Heart left ventricle (tissue), 16 donors: ENCODE measurements at regions not wholly inside any gene's neighbourhood (a gene's known extent, or its start where the extent isn't known, plus 50 kb on each side); places are given as distances from the start of the nearest gene placed in this dataset.

Experiments
- ATAC-seq, 4 donors: fragments of 200-7000 bp; cut with Tn5 transposase; one replicate each; pipeline ENCODE4 v1.9.1; 2020 to 2022; ENCODE audit warnings: moderate library complexity in 4 of 4, mild to moderate bottlenecking in 3 of 4, moderate number of reproducible peaks in 1 of 4
- DNase-seq, 5 donors: peaks; one replicate each; pipeline ENCODE4 v3.0.0-alpha.2; 2020
- H3K27ac ChIP-seq, 12 donors: fragments of 200-600 bp; sonication (generic) in 4 of 12; one replicate each; pipeline versions ENCODE4 v1.5.0 to v1.8.0; 2016 to 2022; ENCODE audit warnings: mild to moderate bottlenecking in 2 of 12
- H3K27me3 ChIP-seq, 9 donors: fragments of 200-600 bp; sonication (generic) in 2 of 9; one replicate each; pipeline versions ENCODE4 v1.5.1 to v1.8.0; 2016 to 2022; ENCODE audit warnings: mild to moderate bottlenecking in 3 of 9
- H3K36me3 ChIP-seq, 9 donors: fragments of 200-600 bp; sonication (generic) in 2 of 9; one replicate each; pipeline versions ENCODE4 v1.5.0 to v1.8.0; 2018 to 2022; ENCODE audit warnings: mild to moderate bottlenecking in 2 of 9
- H3K4me1 ChIP-seq, 12 donors: fragments of 200-600 bp; sonication (generic) in 4 of 12; one replicate each; pipeline versions ENCODE4 v1.5.0 to v1.8.0; 2016 to 2022; ENCODE audit warnings: mild to moderate bottlenecking in 3 of 12
- H3K4me3 ChIP-seq, 12 donors: fragments of 200-600 bp; sonication (generic) in 4 of 12; one replicate each; pipeline versions ENCODE4 v1.5.0 to v1.8.0; 2017 to 2022; ENCODE audit warnings: mild to moderate bottlenecking in 9 of 12, moderate library complexity in 4 of 12
- H3K9me3 ChIP-seq, 12 donors: fragments of 200-600 bp; sonication (generic) in 4 of 12; one replicate each; pipeline versions ENCODE4 v1.5.0 to v1.8.0; 2016 to 2022; ENCODE audit warnings: mild to moderate bottlenecking in 1 of 12
- POLR2A ChIP-seq, 2 donors: fragments of 450-650 bp; IDR thresholded peaks; one replicate each; pipeline ENCODE4 v1.6.1; 2017; ENCODE audit warnings: antibody characterized with exemption in 2 of 2, mild to moderate bottlenecking in 2 of 2, moderate library complexity in 2 of 2
- WGBS, 4 donors: extraction: QIAGEN DNeasy Blood & Tissue Kit in 2 of 4; methylation state at CpG; one replicate each; pipeline versions ENCODE4 v1.1.5 to v1.1.7; 2013 to 2018; 5-methylcytosine and 5-hydroxymethylcytosine counted together
- intact Hi-C, 10 donors: fragments of 100-400 bp; cut with DNase I; formaldehyde crosslinking; loops; one replicate each; pipeline versions ENCODE4 v1.11.1 to v1.14.2; 2022
- TF ChIP-seq, protein P1 (sequence below), 12 donors: fragments of 200-600 bp; sonication (generic) in 4 of 12; IDR thresholded peaks; one replicate each; pipeline versions ENCODE4 v1.5.0 to v1.8.0; 2018 to 2022; ENCODE audit warnings: antibody characterized with exemption in 12 of 12, mild to moderate bottlenecking in 5 of 12
- donor health status: ischemic (EF 13 %, LVEDD 7.1; RV severe dilation, severe dysfunction).
- donor health status: healthy with polysubstance abuse.
- donor health status: DM: no; HTN: yes; CAD: no.
- donor health status: DM: no; HTN: no; CAD: no.
- donor health status: ischemic (EF 25% LVEDD 6.9; RV normal size, moderate dysfunction).
- donor health status: ischemic (EF 25% LVEDD 5.7; RV mildly dilated, moderate dysfunction).
- donor health status: healthy.
- donor health status: DM: yes; HTN: yes; CAD: no.
- donor health status: ischemic (EF 35%, LVEDD 5.7; RV mildly dilated, moderate dysfunction).
- donor health status: nonischemic (EF 11% LVEDD 7.7; RV severe dilation, severe dysfunction).
- donor health status: DM: yes; HTN: yes; CAD: no.
- donor health status: PGD.
- donor health status: ischemic (EF 29% LVEDD 5.4; RV normal size, mild dysfunction).
- donor health status: nonischemic (EF 23%, LVEDD 6.1; RV moderate dilation, normal function).

DNA sequence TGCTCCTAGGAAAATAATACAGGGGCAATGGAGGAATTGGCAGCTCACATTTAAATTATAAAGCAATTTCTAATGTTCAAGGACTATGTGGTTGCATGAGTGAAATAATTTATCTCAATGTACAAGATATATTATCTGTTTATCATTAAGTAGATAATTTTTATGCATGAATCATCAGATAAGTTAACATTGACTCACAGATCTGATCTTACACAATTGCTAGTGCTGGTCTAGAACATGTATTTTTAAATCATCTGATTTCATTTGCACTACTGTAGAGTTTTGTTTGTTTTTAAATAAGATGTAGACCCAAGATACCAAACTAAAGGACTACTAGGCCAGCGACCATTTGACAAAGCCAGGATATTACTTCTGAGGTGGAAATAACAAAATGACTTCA lies 199.2 kb downstream of the BMP2 start:
- no peaks in the 10 kb centered on the region for H3K36me3 ChIP-seq
- H3K4me1 ChIP-seq, result no peaks in the 10 kb centered on the region
- no peak overlapping the region for H3K27ac ChIP-seq
- H3K9me3 ChIP-seq, result peaks cover 0 to 5% (median 0%) of the 10 kb centered on the region in 12 donors
- H3K4me3 ChIP-seq, result no peak overlapping the region
- intact Hi-C loops, result no loop called here
- WGBS, 4 donors, result 47 to 65% (median 61%) methylated on average over 1 of the region's 1 CpG
- no peaks in the 10 kb centered on the region for H3K27me3 ChIP-seq
- no peak for TF ChIP-seq POLR2A (IDR thresholded peaks at IDR 0.05)
- TF ChIP-seq, protein P1, sequence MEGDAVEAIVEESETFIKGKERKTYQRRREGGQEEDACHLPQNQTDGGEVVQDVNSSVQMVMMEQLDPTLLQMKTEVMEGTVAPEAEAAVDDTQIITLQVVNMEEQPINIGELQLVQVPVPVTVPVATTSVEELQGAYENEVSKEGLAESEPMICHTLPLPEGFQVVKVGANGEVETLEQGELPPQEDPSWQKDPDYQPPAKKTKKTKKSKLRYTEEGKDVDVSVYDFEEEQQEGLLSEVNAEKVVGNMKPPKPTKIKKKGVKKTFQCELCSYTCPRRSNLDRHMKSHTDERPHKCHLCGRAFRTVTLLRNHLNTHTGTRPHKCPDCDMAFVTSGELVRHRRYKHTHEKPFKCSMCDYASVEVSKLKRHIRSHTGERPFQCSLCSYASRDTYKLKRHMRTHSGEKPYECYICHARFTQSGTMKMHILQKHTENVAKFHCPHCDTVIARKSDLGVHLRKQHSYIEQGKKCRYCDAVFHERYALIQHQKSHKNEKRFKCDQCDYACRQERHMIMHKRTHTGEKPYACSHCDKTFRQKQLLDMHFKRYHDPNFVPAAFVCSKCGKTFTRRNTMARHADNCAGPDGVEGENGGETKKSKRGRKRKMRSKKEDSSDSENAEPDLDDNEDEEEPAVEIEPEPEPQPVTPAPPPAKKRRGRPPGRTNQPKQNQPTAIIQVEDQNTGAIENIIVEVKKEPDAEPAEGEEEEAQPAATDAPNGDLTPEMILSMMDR (IDR thresholded peaks at IDR 0.05), result no peak
- no peak for ATAC-seq
- no peak for DNase-seq

DNA sequence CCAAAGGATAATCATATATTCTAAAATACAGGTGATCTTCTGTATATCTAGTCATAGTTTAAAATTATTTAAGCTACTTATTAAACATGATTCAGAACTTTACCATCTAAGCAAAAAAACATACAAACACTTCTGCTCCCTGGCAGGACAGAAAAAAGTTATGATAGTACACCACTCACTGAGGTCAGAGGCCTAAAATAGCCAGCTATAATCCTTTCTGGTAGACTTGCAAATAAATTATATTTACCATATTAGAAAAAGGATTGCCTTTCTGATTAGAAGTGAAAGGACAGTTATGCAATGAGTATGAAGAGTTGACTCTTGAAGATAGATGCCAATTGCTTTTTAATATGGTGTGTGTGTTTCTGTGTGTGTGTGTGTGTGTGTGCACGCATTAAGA lies 207.4 kb downstream of the BMP2 start:
- Histone ChIP-seq H3K27me3 (no peaks in the 10 kb centered on the region), H3K36me3 (no peaks in the 10 kb centered on the region), H3K27ac (no peak overlapping the region), H3K4me3 (no peak overlapping the region), H3K9me3 (peaks cover 0 to 14% (median 0%) of the 10 kb centered on the region in 12 donors), H3K4me1 (no peaks in the 10 kb centered on the region)
- DNase-seq, result no peak
- WGBS, 4 donors, result 78 to 86% (median 80%) methylated on average over 1 of the region's 1 CpG
- no peak for TF ChIP-seq POLR2A (IDR thresholded peaks at IDR 0.05)
- TF ChIP-seq, protein P1 (IDR thresholded peaks at IDR 0.05), result no peak
- no peak for ATAC-seq
- intact Hi-C loops, result no loop called here

DNA sequence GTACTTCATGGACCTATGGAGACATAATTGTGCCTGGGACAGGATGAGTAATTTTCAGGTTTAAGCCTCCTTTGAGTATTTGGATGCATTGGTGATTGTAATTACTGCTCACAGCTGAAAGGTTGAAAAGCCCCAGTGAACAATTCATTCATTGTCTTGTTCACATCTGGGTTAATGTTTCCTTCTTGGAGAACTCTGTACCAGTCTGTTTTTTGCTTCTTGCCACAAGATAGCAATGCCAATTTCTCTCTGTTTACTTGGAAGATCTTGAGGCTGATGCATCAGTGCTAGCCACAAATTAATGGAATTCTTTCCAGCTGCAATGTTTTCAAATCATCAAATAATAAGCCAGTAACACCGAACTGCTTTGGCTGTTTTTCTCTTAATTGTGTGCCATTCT lies 207.8 kb downstream of the BMP2 start:
- Histone ChIP-seq H3K9me3 (peaks cover 0 to 14% (median 0%) of the 10 kb centered on the region in 12 donors), H3K36me3 (no peaks in the 10 kb centered on the region), H3K27ac (no peak overlapping the region), H3K27me3 (no peaks in the 10 kb centered on the region), H3K4me3 (no peak overlapping the region), H3K4me1 (no peaks in the 10 kb centered on the region)
- WGBS, 4 donors, result 78 to 88% (median 86%) methylated on average over 1 of the region's 1 CpG
- DNase-seq, result no peak
- TF ChIP-seq, protein P1 (IDR thresholded peaks at IDR 0.05), result no peak
- no peak for TF ChIP-seq POLR2A (IDR thresholded peaks at IDR 0.05)
- ATAC-seq, result no peak
- intact Hi-C loops, result no loop called here

DNA sequence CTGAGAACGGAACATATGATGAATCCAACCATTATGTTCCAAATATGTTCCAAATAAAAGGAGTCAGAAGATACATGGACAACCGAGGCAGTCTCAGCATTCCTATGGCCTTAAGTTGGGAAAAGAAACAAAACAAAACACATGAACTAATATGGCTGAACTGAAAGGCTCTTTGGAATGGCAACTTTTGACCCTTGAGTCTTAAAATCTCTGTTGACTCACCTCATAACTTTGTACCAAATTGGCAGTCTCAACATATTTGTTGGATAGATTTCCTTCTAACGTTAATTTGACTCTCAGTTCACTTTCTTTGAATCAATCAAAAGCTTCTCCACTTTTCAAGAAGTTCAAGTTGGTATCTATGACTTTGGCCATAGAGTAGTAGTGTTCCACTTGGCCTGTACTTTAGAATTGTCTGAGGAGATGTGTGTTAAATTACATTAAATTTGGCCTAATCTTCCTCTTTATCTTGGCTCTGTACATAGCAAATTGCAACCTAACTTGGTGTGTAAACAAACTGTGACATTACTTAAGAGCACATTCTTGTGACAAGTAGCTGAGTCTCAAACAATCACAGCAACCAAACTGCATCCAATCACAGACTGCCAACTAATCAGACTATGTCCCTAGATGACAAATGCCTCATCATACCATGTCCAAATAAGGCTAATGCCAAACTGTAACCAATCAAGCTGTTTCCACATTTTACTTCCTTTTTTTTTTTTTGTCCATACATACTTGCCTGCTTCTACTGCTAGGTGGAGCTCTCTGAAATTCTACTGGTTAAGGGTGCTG lies 208.8 kb downstream of the BMP2 start:
- Histone ChIP-seq H3K36me3 (no peaks in the 10 kb centered on the region), H3K4me3 (no peak overlapping the region), H3K27ac (no peak overlapping the region), H3K27me3 (no peaks in the 10 kb centered on the region), H3K9me3 (peaks cover 0 to 13% (median 0%) of the 10 kb centered on the region in 12 donors), H3K4me1 (no peaks in the 10 kb centered on the region)
- no peak for DNase-seq
- intact Hi-C loops, result no loop called here
- WGBS, 4 donors, result 52 to 79% (median 55%) methylated on average over 3 of the region's 3 CpGs
- TF ChIP-seq POLR2A (IDR thresholded peaks at IDR 0.05), result no peak
- TF ChIP-seq, protein P1 (IDR thresholded peaks at IDR 0.05), result no peak
- ATAC-seq, result no peak
